Karpas-422 (cell line): ENCODE measurements at regions not wholly inside any gene's neighbourhood (a gene's known extent, or its start where the extent isn't known, plus 50 kb on each side); places are given as distances from the start of the nearest gene placed in this dataset.

ENCODE experiments used
- DNase-seq: peaks from one replicate; pipeline ENCODE4 v3.0.0-alpha.2; 2015
- H2AFZ ChIP-seq: fragments of 200-600 bp; sonication (generic); 2 replicates; pipeline ENCODE4 v1.6.1; 2014; ENCODE audit warnings: antibody characterized with exemption, low read length, mixed read lengths
- H3K27ac ChIP-seq: fragments of 200-600 bp; sonication (generic); 2 replicates; pipeline ENCODE4 v1.5.1; 2014; ENCODE audit warnings: mild to moderate bottlenecking, low read length, moderate library complexity
- H3K27me3 ChIP-seq: fragments of 200-600 bp; sonication (generic); 2 replicates; pipeline ENCODE4 v1.6.1; 2014; ENCODE audit warnings: low read length, mixed read lengths
- H3K36me3 ChIP-seq: fragments of 200-600 bp; sonication (generic); 2 replicates; pipeline ENCODE4 v1.6.1; 2014; ENCODE audit warnings: low read length, mixed read lengths; ENCODE audit not compliant: insufficient read depth
- H3K4me1 ChIP-seq: fragments of 200-600 bp; sonication (generic); 2 replicates; pipeline ENCODE4 v1.6.1; 2014; ENCODE audit warnings: mild to moderate bottlenecking, low read length, mixed read lengths
- H3K4me2 ChIP-seq: fragments of 200-600 bp; sonication (generic); 2 replicates; pipeline ENCODE4 v1.6.1; 2014; ENCODE audit warnings: low read length, low read depth, mild to moderate bottlenecking; ENCODE audit not compliant: poor library complexity, severe bottlenecking
- H3K4me3 ChIP-seq: fragments of 200-600 bp; sonication (generic); 2 replicates; pipeline ENCODE4 v1.5.1; 2014; ENCODE audit warnings: mild to moderate bottlenecking, antibody characterized with exemption, low read length, mixed read lengths
- H3K79me2 ChIP-seq: fragments of 200-600 bp; sonication (generic); 2 replicates; pipeline ENCODE4 v1.6.1; 2014; ENCODE audit warnings: mild to moderate bottlenecking, low read length, mixed read lengths
- H3K9ac ChIP-seq: fragments of 200-600 bp; sonication (generic); 2 replicates; pipeline ENCODE4 v1.6.0; 2014; ENCODE audit warnings: low read length
- H3K9me2 ChIP-seq: fragments of 200-600 bp; sonication (generic), shearing (Covaris generic); replicated peaks from 2 replicates; pipeline ENCODE4 v1.6.0; 2014; ENCODE audit warnings: mild to moderate bottlenecking, low read length, moderate library complexity; ENCODE audit not compliant: insufficient read depth
- H3K9me3 ChIP-seq: fragments of 300-700, 200-600 bp; sonication (generic); 2 replicates; pipeline ENCODE4 v1.6.1; 2014; ENCODE audit warnings: low read length, mixed read lengths
- H4K20me1 ChIP-seq: fragments of 200-600 bp; sonication (generic); 2 replicates; pipeline ENCODE4 v1.6.1; 2014; ENCODE audit warnings: mild to moderate bottlenecking, antibody characterized with exemption, low read length, low read depth; ENCODE audit not compliant: insufficient read depth

GRCh38 chr1:68796888-68797287, 300.0 kb upstream of the DEPDC1 start:
- H2AFZ ChIP-seq: no peak overlapping the region
- H3K36me3 ChIP-seq: no peaks in the 10 kb centered on the region
- no peak for DNase-seq
- no peaks in the 10 kb centered on the region for H3K4me1 ChIP-seq
- H3K9ac ChIP-seq: no peak overlapping the region
- H3K9me3 ChIP-seq: peaks cover 5% of the 10 kb centered on the region
- no peaks in the 10 kb centered on the region for H3K79me2 ChIP-seq
- no peak overlapping the region for H3K27ac ChIP-seq
- H3K4me3 ChIP-seq: no peak overlapping the region
- no peaks in the 10 kb centered on the region for H3K9me2 ChIP-seq
- H3K4me2 ChIP-seq: no peak overlapping the region
- no peaks in the 10 kb centered on the region for H3K27me3 ChIP-seq
- H4K20me1 ChIP-seq: no peaks in the 10 kb centered on the region

GRCh38 chr1:68798071-68798470, 301.2 kb upstream of the DEPDC1 start:
- H3K4me2 ChIP-seq: no peak overlapping the region
- no peak overlapping the region for H3K27ac ChIP-seq
- no peaks in the 10 kb centered on the region for H3K4me1 ChIP-seq
- H2AFZ ChIP-seq: no peak overlapping the region
- peaks cover 5% of the 10 kb centered on the region for H3K9me3 ChIP-seq
- no peaks in the 10 kb centered on the region for H3K9me2 ChIP-seq
- no peaks in the 10 kb centered on the region for H3K36me3 ChIP-seq
- DNase-seq: no peak
- no peak overlapping the region for H3K4me3 ChIP-seq
- H3K79me2 ChIP-seq: no peaks in the 10 kb centered on the region
- no peak overlapping the region for H3K9ac ChIP-seq
- H3K27me3 ChIP-seq: no peaks in the 10 kb centered on the region
- no peaks in the 10 kb centered on the region for H4K20me1 ChIP-seq

- Histone ChIP-seq H3K27ac (no peak overlapping the region), H3K9ac (no peak overlapping the region), H3K4me1 (no peaks in the 10 kb centered on the region), H3K36me3 (no peaks in the 10 kb centered on the region), H3K9me2 (no peaks in the 10 kb centered on the region), H3K4me2 (no peak overlapping the region), H4K20me1 (no peaks in the 10 kb centered on the region), H3K27me3 (no peaks in the 10 kb centered on the region), H3K79me2 (no peaks in the 10 kb centered on the region), H3K9me3 (peaks cover 5% of the 10 kb centered on the region), H3K4me3 (no peak overlapping the region), H2AFZ (no peak overlapping the region)
- no peak for DNase-seq
Measured at GRCh38 chr1:68799096-68799495, 302.2 kb upstream of the DEPDC1 start.

GRCh38 chr1:68800182-68800581, 303.3 kb upstream of the DEPDC1 start:
- Histone ChIP-seq H3K79me2 (no peaks in the 10 kb centered on the region), H3K4me3 (no peak overlapping the region), H2AFZ (no peak overlapping the region), H4K20me1 (no peaks in the 10 kb centered on the region), H3K9me3 (peaks cover 5% of the 10 kb centered on the region), H3K9ac (no peak overlapping the region), H3K36me3 (no peaks in the 10 kb centered on the region), H3K4me2 (no peak overlapping the region), H3K9me2 (no peaks in the 10 kb centered on the region), H3K4me1 (no peaks in the 10 kb centered on the region), H3K27ac (no peak overlapping the region), H3K27me3 (no peaks in the 10 kb centered on the region)
- DNase-seq: no peak

DNA sequence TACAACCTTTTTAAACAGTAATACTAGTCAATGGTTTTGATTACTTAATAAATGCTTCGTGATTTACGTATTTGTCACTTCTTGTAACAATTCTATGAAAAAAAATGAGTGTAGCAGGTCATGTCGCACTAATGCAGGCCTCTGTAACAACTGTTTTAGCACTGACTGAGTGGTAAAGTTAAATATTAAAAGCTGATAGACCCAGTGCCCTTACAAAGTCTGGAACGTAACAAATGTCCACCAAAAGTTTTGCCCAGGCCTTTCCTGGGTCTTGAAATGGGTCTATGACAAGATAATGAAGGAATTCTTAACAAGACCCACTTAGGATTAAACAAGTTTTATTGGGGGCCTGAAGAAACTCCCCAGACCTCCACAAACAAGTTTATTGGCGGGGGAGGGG, 304.6 kb upstream of the DEPDC1 start:
- H3K27ac ChIP-seq: no peak overlapping the region
- DNase-seq: no peak
- no peaks in the 10 kb centered on the region for H3K27me3 ChIP-seq
- no peaks in the 10 kb centered on the region for H3K79me2 ChIP-seq
- no peak overlapping the region for H2AFZ ChIP-seq
- H4K20me1 ChIP-seq: no peaks in the 10 kb centered on the region
- no peaks in the 10 kb centered on the region for H3K36me3 ChIP-seq
- no peak overlapping the region for H3K4me2 ChIP-seq
- H3K9me2 ChIP-seq: no peaks in the 10 kb centered on the region
- H3K9ac ChIP-seq: no peak overlapping the region
- no peaks in the 10 kb centered on the region for H3K4me1 ChIP-seq
- no peak overlapping the region for H3K4me3 ChIP-seq
- H3K9me3 ChIP-seq: no peaks in the 10 kb centered on the region; the same call in none of the 2 replicates

DNA sequence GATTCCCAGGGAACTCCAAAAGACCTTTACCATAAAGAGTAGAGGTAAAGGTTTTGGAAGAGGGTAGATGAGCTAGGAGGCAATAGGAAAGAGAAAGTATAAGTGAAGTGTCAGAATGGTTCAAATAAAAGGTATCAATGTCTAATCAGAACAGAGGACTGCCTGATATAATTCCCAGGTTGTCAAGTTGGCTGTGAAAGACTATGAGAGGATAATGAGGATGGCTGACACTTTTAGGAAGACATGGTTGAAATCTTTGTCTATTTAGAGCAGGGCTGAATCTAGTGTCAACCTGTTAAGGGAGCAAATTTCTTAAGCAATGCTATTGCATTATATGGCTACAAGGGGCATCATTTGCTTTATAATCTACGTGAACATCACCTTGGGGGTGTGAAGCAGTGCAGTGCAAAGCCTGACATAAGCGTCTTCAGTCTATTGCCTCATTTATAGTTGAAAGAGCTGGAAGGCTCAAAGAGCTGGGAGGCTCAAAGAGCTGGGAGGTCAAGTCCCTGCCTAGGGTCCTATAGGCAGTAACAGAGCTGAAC, 308.3 kb upstream of the DEPDC1 start:
- Histone ChIP-seq H3K36me3 (no peaks in the 10 kb centered on the region), H3K79me2 (no peaks in the 10 kb centered on the region), H2AFZ (no peak overlapping the region), H4K20me1 (no peaks in the 10 kb centered on the region), H3K9me2 (no peaks in the 10 kb centered on the region), H3K4me3 (no peak overlapping the region), H3K4me2 (no peak overlapping the region), H3K9me3 (no peaks in the 10 kb centered on the region), H3K9ac (no peak overlapping the region), H3K27ac (no peak overlapping the region), H3K4me1 (no peaks in the 10 kb centered on the region), H3K27me3 (no peaks in the 10 kb centered on the region)
- no peak for DNase-seq

GRCh38 chr1:68808351-68808750, 311.5 kb upstream of the DEPDC1 start:
- Histone ChIP-seq H3K79me2 (no peaks in the 10 kb centered on the region), H3K4me3 (no peak overlapping the region), H3K9me3 (no peaks in the 10 kb centered on the region), H3K36me3 (no peaks in the 10 kb centered on the region), H4K20me1 (no peaks in the 10 kb centered on the region), H3K9me2 (no peaks in the 10 kb centered on the region), H2AFZ (no peak overlapping the region), H3K27me3 (no peaks in the 10 kb centered on the region), H3K27ac (no peak overlapping the region), H3K4me2 (no peak overlapping the region), H3K9ac (no peak overlapping the region), H3K4me1 (no peaks in the 10 kb centered on the region)
- DNase-seq: no peak

- Histone ChIP-seq H3K9me2 (no peaks in the 10 kb centered on the region), H3K4me2 (no peak overlapping the region)
Measured at GRCh38 chr1:68811806-68812205, 314.9 kb upstream of the DEPDC1 start.

GRCh38 chr1:68812333-68812732, 315.5 kb upstream of the DEPDC1 start:
- Histone ChIP-seq H3K79me2 (no peaks in the 10 kb centered on the region), H3K9me2 (no peaks in the 10 kb centered on the region), H2AFZ (no peak overlapping the region), H3K4me1 (no peaks in the 10 kb centered on the region), H3K27ac (no peak overlapping the region), H3K36me3 (no peaks in the 10 kb centered on the region), H3K4me2 (no peak overlapping the region), H3K27me3 (no peaks in the 10 kb centered on the region), H3K9ac (no peak overlapping the region), H3K4me3 (no peak overlapping the region), H3K9me3 (no peaks in the 10 kb centered on the region), H4K20me1 (no peaks in the 10 kb centered on the region)
- no peak for DNase-seq

More at GRCh38 chr1:68811806-68812205, 314.9 kb upstream of the DEPDC1 start:
- Histone ChIP-seq H2AFZ (no peak overlapping the region), H3K9me3 (no peaks in the 10 kb centered on the region), H3K79me2 (no peaks in the 10 kb centered on the region), H3K27me3 (no peaks in the 10 kb centered on the region), H3K4me3 (no peak overlapping the region), H3K9ac (no peak overlapping the region), H3K36me3 (no peaks in the 10 kb centered on the region), H4K20me1 (no peaks in the 10 kb centered on the region), H3K27ac (no peak overlapping the region), H3K4me1 (no peaks in the 10 kb centered on the region)
- no peak for DNase-seq
